K562 (cell line): ENCODE measurements at regions not wholly inside any gene's neighbourhood (a gene's known extent, or its start where the extent isn't known, plus 50 kb on each side); places are given as distances from the start of the nearest gene placed in this dataset.

Source experiments
- ATAC-seq: fragments of 200-7000 bp; cut with Tn5 transposase; 3 replicates; pipeline ENCODE4 v1.9.1; 2020; ENCODE audit warnings: moderate library complexity
- BruUV-seq: library from RNA; stranded (reverse); fragments of 400-500 nt; replicated peaks from 2 replicates; lab custom pipeline; 2021; lab: Mats Ljungman, UMichigan
- CTCF ChIA-PET: fragments of 300-600 bp; formaldehyde crosslinking; extraction: SDS; loops from one replicate; lab custom pipeline; 2021; ENCODE audit warnings: low intra/inter-chr PET ratio; lab: Yijun Ruan, JAX
- POLR2A ChIA-PET: fragments of 300-600, 350-650 bp; sonication (Branson Sonifier 250); formaldehyde crosslinking; extraction: SDS; loops from one replicate; lab custom pipeline; 2021; ENCODE audit warnings: antibody characterized with exemption, inconsistent platforms; lab: Yijun Ruan, JAX
- DNase-seq, 4 experiments: peaks; one replicate each; pipeline versions ENCODE4 v3.0.0 to v3.0.0-alpha.2; 2011 to 2018; ENCODE audit warnings: low spot score in 3 of 4, mixed read lengths in 3 of 4; ENCODE audit errors: extremely low read depth in 1 of 4
- FAIRE-seq: peaks from 2 replicates; lab custom pipeline; 2011; peaks lifted over from hg19 to GRCh38; lab: Jason Lieb, UNC
- H2AFZ ChIP-seq: 2 replicates; pipeline ENCODE4 v1.6.0; 2011; ENCODE audit warnings: low read depth, low read length, control low read depth, inconsistent platforms
- H3K27ac ChIP-seq: fragments of 200-600 bp; 3 replicates; pipeline ENCODE4 v1.8.0; 2011; ENCODE audit warnings: low read depth, mild to moderate bottlenecking, control low read depth, inconsistent platforms, low read length, moderate library complexity, mixed read lengths; ENCODE audit errors: extremely low read depth
- H3K27me3 ChIP-seq, 2 experiments: fragments of 300-600 bp in 1 of 2; 2 replicates in 1 of 2; 3 replicates in 1 of 2; pipeline versions ENCODE4 v1.6.0 to v1.8.0; 2011; ENCODE audit warnings: inconsistent platforms in 2 of 2, low read length in 2 of 2, mild to moderate bottlenecking in 1 of 2, mixed read lengths in 1 of 2, moderate library complexity in 1 of 2; ENCODE audit not compliant: control insufficient read depth in 2 of 2, insufficient read depth in 2 of 2
- H3K36me3 ChIP-seq: fragments of 300-600 bp; 3 replicates; pipeline ENCODE4 v1.8.0; 2011; ENCODE audit warnings: mild to moderate bottlenecking, low read length, inconsistent platforms; ENCODE audit not compliant: control insufficient read depth, insufficient read depth
- H3K4me1 ChIP-seq, 2 experiments: fragments of 200-600 bp in 1 of 2; replicated peaks in 1 of 2; 2 replicates in 1 of 2; 3 replicates in 1 of 2; pipeline versions ENCODE4 v1.5.1 to v1.8.0; 2011; ENCODE audit warnings: inconsistent platforms in 2 of 2, low read length in 2 of 2, mild to moderate bottlenecking in 1 of 2, mixed read lengths in 1 of 2, moderate library complexity in 1 of 2; ENCODE audit not compliant: control insufficient read depth in 2 of 2, insufficient read depth in 2 of 2
- H3K4me2 ChIP-seq: 2 replicates; pipeline ENCODE4 v1.6.1; 2011; ENCODE audit warnings: low read length, control low read depth, inconsistent platforms, mixed read lengths; ENCODE audit not compliant: insufficient read depth
- H3K4me3 ChIP-seq: fragments of 200-600 bp; sonication (generic), shearing (Covaris generic); 2 replicates; pipeline ENCODE4 v1.5.1; 2016; ENCODE audit warnings: control low read depth, inconsistent platforms
- H3K79me2 ChIP-seq: fragments of 200-600 bp; 3 replicates; pipeline ENCODE4 v1.8.0; 2011; ENCODE audit warnings: low read length, inconsistent platforms; ENCODE audit not compliant: control insufficient read depth, insufficient read depth
- H3K9ac ChIP-seq, 2 experiments: 2 replicates each; pipeline versions ENCODE4 v1.6.0 to v1.6.1; 2011; ENCODE audit warnings: low read depth in 2 of 2, low read length in 2 of 2, control low read depth in 1 of 2, inconsistent platforms in 1 of 2, mild to moderate bottlenecking in 1 of 2, mixed read lengths in 1 of 2; ENCODE audit not compliant: insufficient read depth in 1 of 2
- H3K9me1 ChIP-seq: one replicate; pipeline ENCODE4 v1.6.0; 2011; ENCODE audit warnings: inconsistent platforms, mild to moderate bottlenecking, low read length, moderate library complexity; ENCODE audit not compliant: control insufficient read depth, insufficient read depth
- H3K9me3 ChIP-seq: replicated peaks from 2 replicates; pipeline ENCODE4 v1.5.1; 2011; ENCODE audit warnings: low read depth, low read length, inconsistent platforms; ENCODE audit not compliant: control insufficient read depth, insufficient read depth
- H4K20me1 ChIP-seq: replicated peaks from 2 replicates; pipeline ENCODE4 v1.6.1; 2011; ENCODE audit warnings: low read length, inconsistent platforms, mixed read lengths; ENCODE audit not compliant: control insufficient read depth, insufficient read depth
- ATF1 ChIP-seq, 2 experiments: fragments of 450-650 bp in 1 of 2; IDR thresholded peaks; 2 replicates each; pipeline ENCODE4 v1.6.1; 2016; ENCODE audit warnings: missing compliant biosample characterization in 1 of 2, missing genetic modification characterization in 1 of 2
- PML ChIP-seq: IDR thresholded peaks from 2 replicates; pipeline ENCODE4 v1.6.1; 2012; ENCODE audit warnings: low read length, inconsistent platforms
- RAD51 ChIP-seq: fragments of 450-650 bp; IDR thresholded peaks from 2 replicates; pipeline ENCODE4 v1.7.1; 2016; ENCODE audit warnings: low read depth, mild to moderate bottlenecking, borderline replicate concordance
- RBFOX2 ChIP-seq: fragments of 200-400 bp; formaldehyde crosslinking; IDR thresholded peaks from 2 replicates; pipeline ENCODE4 v1.6.1; 2017; ENCODE audit warnings: low read depth, mild to moderate bottlenecking, low read length, moderate library complexity
- ZBTB1 ChIP-seq: sonication (generic); formaldehyde crosslinking; IDR thresholded peaks from 2 replicates; pipeline ENCODE4 v1.8.1; 2023; ENCODE audit warnings: missing genetic modification reagents, low read depth, mild to moderate bottlenecking, borderline replicate concordance
- ZNF24 ChIP-seq: fragments of 450-650 bp; IDR thresholded peaks from 2 replicates; pipeline ENCODE4 v1.6.1; 2016
- ZNF696 ChIP-seq: fragments of 250-450 bp; sonication (Bioruptor Pico); conservative IDR thresholded peaks from 2 replicates; pipeline ENCODE4 v1.4.0; 2020; ENCODE audit warnings: mild to moderate bottlenecking, moderate library complexity
- WGBS: fragments of 100-300 bp; shearing (Covaris generic); methylation state at CpG from one replicate; pipeline ENCODE4 v1.1.6; 2016; ENCODE audit warnings: low coverage, mixed read lengths; ENCODE audit not compliant: insufficient coverage; ENCODE audit errors: missing lambda C conversion rate; 5-methylcytosine and 5-hydroxymethylcytosine counted together
- in situ Hi-C: fragments of 300-500 bp; cut with MboI; formaldehyde crosslinking; loops from 4 replicates; pipeline ENCODE4 v1.15.0; 2018; ENCODE audit warnings: inconsistent platforms, mixed read lengths
- intact Hi-C: fragments of 100-400 bp; cut with micrococcal nuclease; formaldehyde crosslinking; loops from 2 replicates; pipeline ENCODE4 v1.14.2; 2022
- TF ChIP-seq, protein P1 (sequence below): fragments of 250-450 bp; sonication (Bioruptor Pico); IDR thresholded peaks from 2 replicates; pipeline ENCODE4 v1.5.0; 2022; ENCODE audit warnings: mild to moderate bottlenecking
- TF ChIP-seq, protein P2 (sequence below), 3 experiments: IDR thresholded peaks in 2 of 3; conservative IDR thresholded peaks in 1 of 3; 2 replicates each; pipeline ENCODE4 v1.5.1; 2011 to 2012; ENCODE audit warnings: low read length in 3 of 3, mild to moderate bottlenecking in 3 of 3, control low read depth in 2 of 3, improper control_type of control experiment in 1 of 3, inconsistent platforms in 1 of 3, low read depth in 1 of 3, mixed read lengths in 1 of 3, moderate library complexity in 1 of 3; ENCODE audit not compliant: insufficient read depth in 2 of 3

DNA sequence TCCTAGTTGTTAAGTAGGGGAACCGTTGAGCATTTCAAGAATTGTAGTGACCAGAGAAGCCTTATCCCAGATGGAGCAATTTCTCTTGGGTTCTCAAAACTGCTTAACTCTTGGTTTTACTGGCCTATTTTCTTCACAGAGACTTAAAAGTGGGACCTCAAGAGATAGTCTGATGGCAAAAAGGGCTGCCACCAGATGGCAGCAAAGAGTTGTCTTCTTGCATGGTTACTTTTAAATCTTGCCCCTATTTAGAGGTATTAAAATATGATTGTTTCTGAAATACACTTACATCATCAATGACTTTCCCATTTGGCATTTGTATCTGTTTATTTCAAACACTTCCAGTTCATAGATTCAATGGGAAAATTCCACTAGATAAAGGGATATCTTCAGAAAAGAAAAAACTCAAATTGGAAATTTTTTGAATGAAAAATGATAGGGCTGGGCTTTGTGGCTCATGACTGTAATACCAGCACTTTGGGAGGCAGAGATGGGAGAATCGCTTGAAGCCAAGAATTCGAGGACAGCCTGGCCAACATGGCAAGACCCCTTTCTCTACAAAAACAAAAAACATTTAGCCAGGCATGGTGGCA is 69.9 kb upstream of the CNTN1 start:
- H3K9ac ChIP-seq: no peak overlapping the region
- H3K36me3 ChIP-seq: no peaks in the 10 kb centered on the region
- ChIA-PET CTCF (no interaction called here), POLR2A (no interaction called here)
- no peak overlapping the region for H3K27ac ChIP-seq
- FAIRE-seq: no peak
- H3K27me3 ChIP-seq: no peaks in the 10 kb centered on the region
- no peak overlapping the region for H3K4me2 ChIP-seq
- no peak overlapping the region for H3K4me3 ChIP-seq
- H2AFZ ChIP-seq: no peak overlapping the region
- no peaks in the 10 kb centered on the region for H3K4me1 ChIP-seq
- no peak; the same call in 2 of the 3 replicates for ATAC-seq
- no peaks in the 10 kb centered on the region for H3K9me1 ChIP-seq
- intact Hi-C loops (loop anchor here (2.0 kb wide), 1 partner anchor 298 kb away; no protein-coding TSS in a partner anchor), in situ Hi-C loops (no loop called here)
- peak; percentile 11 to 54 (median 12) for DNase-seq
- WGBS: 0% methylated on average over 3 of the region's 3 CpGs
- H4K20me1 ChIP-seq: no peaks in the 10 kb centered on the region
- no TSS peak for BruUV-seq
- H3K9me3 ChIP-seq: no peaks in the 10 kb centered on the region
- no peaks in the 10 kb centered on the region for H3K79me2 ChIP-seq
- TF ChIP-seq, protein P1, sequence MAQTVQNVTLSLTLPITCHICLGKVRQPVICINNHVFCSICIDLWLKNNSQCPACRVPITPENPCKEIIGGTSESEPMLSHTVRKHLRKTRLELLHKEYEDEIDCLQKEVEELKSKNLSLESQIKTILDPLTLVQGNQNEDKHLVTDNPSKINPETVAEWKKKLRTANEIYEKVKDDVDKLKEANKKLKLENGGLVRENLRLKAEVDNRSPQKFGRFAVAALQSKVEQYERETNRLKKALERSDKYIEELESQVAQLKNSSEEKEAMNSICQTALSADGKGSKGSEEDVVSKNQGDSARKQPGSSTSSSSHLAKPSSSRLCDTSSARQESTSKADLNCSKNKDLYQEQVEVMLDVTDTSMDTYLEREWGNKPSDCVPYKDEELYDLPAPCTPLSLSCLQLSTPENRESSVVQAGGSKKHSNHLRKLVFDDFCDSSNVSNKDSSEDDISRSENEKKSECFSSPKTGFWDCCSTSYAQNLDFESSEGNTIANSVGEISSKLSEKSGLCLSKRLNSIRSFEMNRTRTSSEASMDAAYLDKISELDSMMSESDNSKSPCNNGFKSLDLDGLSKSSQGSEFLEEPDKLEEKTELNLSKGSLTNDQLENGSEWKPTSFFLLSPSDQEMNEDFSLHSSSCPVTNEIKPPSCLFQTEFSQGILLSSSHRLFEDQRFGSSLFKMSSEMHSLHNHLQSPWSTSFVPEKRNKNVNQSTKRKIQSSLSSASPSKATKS (CRISPR knock-in tag): no peak
- TF ChIP-seq, protein P2, sequence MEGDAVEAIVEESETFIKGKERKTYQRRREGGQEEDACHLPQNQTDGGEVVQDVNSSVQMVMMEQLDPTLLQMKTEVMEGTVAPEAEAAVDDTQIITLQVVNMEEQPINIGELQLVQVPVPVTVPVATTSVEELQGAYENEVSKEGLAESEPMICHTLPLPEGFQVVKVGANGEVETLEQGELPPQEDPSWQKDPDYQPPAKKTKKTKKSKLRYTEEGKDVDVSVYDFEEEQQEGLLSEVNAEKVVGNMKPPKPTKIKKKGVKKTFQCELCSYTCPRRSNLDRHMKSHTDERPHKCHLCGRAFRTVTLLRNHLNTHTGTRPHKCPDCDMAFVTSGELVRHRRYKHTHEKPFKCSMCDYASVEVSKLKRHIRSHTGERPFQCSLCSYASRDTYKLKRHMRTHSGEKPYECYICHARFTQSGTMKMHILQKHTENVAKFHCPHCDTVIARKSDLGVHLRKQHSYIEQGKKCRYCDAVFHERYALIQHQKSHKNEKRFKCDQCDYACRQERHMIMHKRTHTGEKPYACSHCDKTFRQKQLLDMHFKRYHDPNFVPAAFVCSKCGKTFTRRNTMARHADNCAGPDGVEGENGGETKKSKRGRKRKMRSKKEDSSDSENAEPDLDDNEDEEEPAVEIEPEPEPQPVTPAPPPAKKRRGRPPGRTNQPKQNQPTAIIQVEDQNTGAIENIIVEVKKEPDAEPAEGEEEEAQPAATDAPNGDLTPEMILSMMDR (IDR thresholded peaks at IDR 0.05 in 2 of 3, conservative IDR thresholded peaks at IDR 0.05 in 1 of 3; ENCODE audit: insufficient read depth in 2 of 3, low read depth in 1 of 3, low read length in 3 of 3): peak in 2 of 3 experiments; percentile 43 to 46; a peak in 3 of 6 replicates
- TF ChIP-seq RAD51 (no peak), RBFOX2 (no peak), ZNF696 (CRISPR knock-in tag) (no peak), ZBTB1 (CRISPR knock-in tag) (no peak), PML (no peak), ZNF24 (no peak), ATF1 (CRISPR knock-in tag; IDR thresholded peaks at IDR 0.05) (no peak), ATF1 (tag; IDR thresholded peaks at IDR 0.05) (no peak)
